HCT116 (cell line): ENCODE measurements at regions not wholly inside any gene's neighbourhood (a gene's known extent, or its start where the extent isn't known, plus 50 kb on each side); places are given as distances from the start of the nearest gene placed in this dataset.

Source experiments
- ATF3 ChIP-seq: IDR thresholded peaks from 2 replicates; pipeline ENCODE4 v1.6.1; 2012
- CBX3 ChIP-seq: IDR thresholded peaks from 2 replicates; pipeline ENCODE4 v1.6.1; 2012; ENCODE audit warnings: low read depth
- EGR1 ChIP-seq: IDR thresholded peaks from 2 replicates; pipeline ENCODE4 v1.6.1; 2012; ENCODE audit warnings: low read depth
- EZH2 ChIP-seq: fragments of 200-600 bp; sonication (generic); IDR thresholded peaks from 2 replicates; pipeline ENCODE4 v1.6.1; 2017; ENCODE audit warnings: antibody characterized with exemption, mixed run types
- MAX ChIP-seq: IDR thresholded peaks from 2 replicates; pipeline ENCODE4 v1.6.1; 2012
- POLR2A ChIP-seq: IDR thresholded peaks from 2 replicates; pipeline ENCODE4 v1.7.0; 2011; ENCODE audit warnings: borderline replicate concordance; ENCODE audit not compliant: insufficient read depth, insufficient read length; ENCODE audit errors: extremely low read depth
- POLR2AphosphoS5 ChIP-seq: IDR thresholded peaks from 2 replicates; pipeline ENCODE4 v1.6.1; 2011; ENCODE audit warnings: mild to moderate bottlenecking, low read depth, low read length, moderate library complexity
- TCF7L2 ChIP-seq: IDR thresholded peaks from 2 replicates; pipeline ENCODE4 v1.7.0; 2011; ENCODE audit warnings: borderline replicate concordance, inconsistent platforms; ENCODE audit not compliant: insufficient read depth, insufficient read length; ENCODE audit errors: extremely low read depth
- YY1 ChIP-seq: IDR thresholded peaks from 2 replicates; pipeline ENCODE4 v1.6.1; 2011; ENCODE audit warnings: low read length, low read depth, moderate library complexity, mild to moderate bottlenecking; ENCODE audit not compliant: insufficient replicate concordance; ENCODE audit errors: extremely low read depth
- ZBTB33 ChIP-seq: IDR thresholded peaks from 2 replicates; pipeline ENCODE4 v1.6.1; 2011; ENCODE audit warnings: mild to moderate bottlenecking, low read length, moderate library complexity; ENCODE audit not compliant: insufficient replicate concordance; ENCODE audit errors: extremely low read depth
- ZNF274 ChIP-seq: fragments of 200-500 bp; sonication (Bioruptor generic); IDR thresholded peaks from 2 replicates; pipeline ENCODE4 v1.6.1; 2014; ENCODE audit warnings: mild to moderate bottlenecking, low read depth, low read length, inconsistent platforms
- TF ChIP-seq, protein P1 (sequence below), 3 experiments: fragments of 200-600 bp in 1 of 3; sonication (generic) in 1 of 3; IDR thresholded peaks in 2 of 3; conservative IDR thresholded peaks in 1 of 3; 2 replicates each; pipeline ENCODE4 v1.5.1; 2012 to 2017; ENCODE audit warnings: low read depth in 2 of 3, low read length in 2 of 3, antibody characterized with exemption in 1 of 3, borderline replicate concordance in 1 of 3, control low read depth in 1 of 3, mild to moderate bottlenecking in 1 of 3, mixed read lengths in 1 of 3, mixed run types in 1 of 3, moderate library complexity in 1 of 3; ENCODE audit not compliant: insufficient read depth in 1 of 3

DNA sequence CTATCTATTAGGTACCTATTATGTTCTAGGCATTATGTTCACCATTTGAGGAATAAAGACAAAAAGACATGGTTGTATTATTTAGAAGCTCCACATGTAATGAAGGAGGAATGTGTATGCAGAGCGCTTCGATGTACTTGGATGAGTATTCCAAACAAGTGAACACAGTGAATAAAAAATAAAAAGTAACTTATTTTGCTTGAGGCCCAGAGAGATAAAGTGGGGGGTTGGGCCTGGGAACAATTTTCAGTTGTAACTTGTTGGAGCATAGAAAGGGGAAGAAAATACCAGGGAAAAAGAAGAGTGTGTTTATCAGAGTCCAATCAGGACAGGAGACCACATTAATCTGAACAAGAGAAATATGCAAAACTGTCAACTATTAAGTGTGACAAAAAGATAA is 445.7 kb upstream of the BCHE start:
- TF ChIP-seq MAX: no peak
- TF ChIP-seq, protein P1, sequence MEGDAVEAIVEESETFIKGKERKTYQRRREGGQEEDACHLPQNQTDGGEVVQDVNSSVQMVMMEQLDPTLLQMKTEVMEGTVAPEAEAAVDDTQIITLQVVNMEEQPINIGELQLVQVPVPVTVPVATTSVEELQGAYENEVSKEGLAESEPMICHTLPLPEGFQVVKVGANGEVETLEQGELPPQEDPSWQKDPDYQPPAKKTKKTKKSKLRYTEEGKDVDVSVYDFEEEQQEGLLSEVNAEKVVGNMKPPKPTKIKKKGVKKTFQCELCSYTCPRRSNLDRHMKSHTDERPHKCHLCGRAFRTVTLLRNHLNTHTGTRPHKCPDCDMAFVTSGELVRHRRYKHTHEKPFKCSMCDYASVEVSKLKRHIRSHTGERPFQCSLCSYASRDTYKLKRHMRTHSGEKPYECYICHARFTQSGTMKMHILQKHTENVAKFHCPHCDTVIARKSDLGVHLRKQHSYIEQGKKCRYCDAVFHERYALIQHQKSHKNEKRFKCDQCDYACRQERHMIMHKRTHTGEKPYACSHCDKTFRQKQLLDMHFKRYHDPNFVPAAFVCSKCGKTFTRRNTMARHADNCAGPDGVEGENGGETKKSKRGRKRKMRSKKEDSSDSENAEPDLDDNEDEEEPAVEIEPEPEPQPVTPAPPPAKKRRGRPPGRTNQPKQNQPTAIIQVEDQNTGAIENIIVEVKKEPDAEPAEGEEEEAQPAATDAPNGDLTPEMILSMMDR (IDR thresholded peaks at IDR 0.05 in 2 of 3, conservative IDR thresholded peaks at IDR 0.05 in 1 of 3; ENCODE audit: borderline replicate concordance in 1 of 3, insufficient read depth in 1 of 3, low read depth in 2 of 3, low read length in 2 of 3): no peak
- TF ChIP-seq ZNF274: no peak
- TF ChIP-seq POLR2A: no peak
- TF ChIP-seq POLR2AphosphoS5: no peak
- TF ChIP-seq EGR1: no peak
- TF ChIP-seq YY1: no peak
- TF ChIP-seq ATF3: no peak
- TF ChIP-seq EZH2: no peak
- TF ChIP-seq TCF7L2: no peak
- TF ChIP-seq CBX3: no peak
- TF ChIP-seq ZBTB33: no peak
